ENCODE measurements at regions not wholly inside any gene's neighbourhood (a gene's known extent, or its start where the extent isn't known, plus 50 kb on each side); places are given as distances from the start of the nearest gene placed in this dataset.
"Not testable (repeated sequence)": the region's sequence is repeated elsewhere in the genome, so short reads cannot be mapped to it uniquely, and the experiment has no call there.

DNA sequence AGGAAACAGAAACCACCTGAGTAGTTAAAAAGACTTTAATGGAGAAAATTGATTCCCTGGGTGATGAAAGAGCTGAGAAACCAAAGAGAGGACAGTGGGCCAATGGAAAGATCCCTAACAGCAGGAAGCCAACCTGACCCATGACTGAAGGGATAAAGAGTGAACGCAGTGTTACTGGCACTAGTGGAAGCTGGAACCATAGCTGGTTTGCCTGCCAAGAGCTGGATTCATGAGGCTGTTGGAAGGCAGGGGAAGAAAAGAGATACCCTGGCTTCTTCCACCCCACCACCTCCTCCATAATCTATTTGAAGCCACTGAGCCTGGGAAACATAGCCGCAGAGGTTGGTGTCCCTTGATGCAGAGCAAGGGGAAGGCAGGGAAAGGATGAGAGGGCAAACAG lies 125.5 kb upstream of the PRKD1 start:
- Histone ChIP-seq H3K27me3 (ENCODE audit: control insufficient read depth in 3 of 3, insufficient read depth in 3 of 3, low read length in 3 of 3) (no peaks in the 10 kb centered on the region), H3K4me1 (ENCODE audit: control insufficient read depth in 3 of 3, insufficient read depth in 2 of 3, low read depth in 1 of 3, low read length in 2 of 3) (no peaks in the 10 kb centered on the region), H3K36me3 (ENCODE audit: control insufficient read depth in 3 of 3, insufficient read depth in 2 of 3, low read depth in 1 of 3, low read length in 3 of 3) (no peaks in the 10 kb centered on the region), H3K4me3 (ENCODE audit: low read depth in 1 of 3, low read length in 3 of 3) (no peak overlapping the region), H3K9me3 (ENCODE audit: control insufficient read depth in 2 of 2, insufficient read depth in 1 of 2, low read depth in 1 of 2, low read length in 1 of 2) (no peaks in the 10 kb centered on the region), H3K27ac (ENCODE audit: low read depth in 1 of 3, low read length in 2 of 3) (no peak overlapping the region)
- 87 to 89% (median 88%) methylated on average over 2 of the region's 2 CpGs for WGBS, 3 donors
- FAIRE-seq: no peak
- DNase-seq: no peak

GRCh38 chr14:30054201-30054600 lies 126.6 kb upstream of the PRKD1 start:
- no peak for FAIRE-seq
- Histone ChIP-seq H3K36me3 (ENCODE audit: control insufficient read depth in 3 of 3, insufficient read depth in 2 of 3, low read depth in 1 of 3, low read length in 3 of 3) (no peaks in the 10 kb centered on the region), H3K4me1 (ENCODE audit: control insufficient read depth in 3 of 3, insufficient read depth in 2 of 3, low read depth in 1 of 3, low read length in 2 of 3) (no peaks in the 10 kb centered on the region), H3K27ac (ENCODE audit: low read depth in 1 of 3, low read length in 2 of 3) (no peak overlapping the region), H3K9me3 (ENCODE audit: control insufficient read depth in 2 of 2, insufficient read depth in 1 of 2, low read depth in 1 of 2, low read length in 1 of 2) (no peaks in the 10 kb centered on the region), H3K27me3 (ENCODE audit: control insufficient read depth in 3 of 3, insufficient read depth in 3 of 3, low read length in 3 of 3) (no peaks in the 10 kb centered on the region), H3K4me3 (ENCODE audit: low read depth in 1 of 3, low read length in 3 of 3) (no peak overlapping the region)
- no peak for DNase-seq

GRCh38 chr14:30058401-30058800 lies 130.8 kb upstream of the PRKD1 start:
- Histone ChIP-seq H3K9me3 (ENCODE audit: control insufficient read depth in 2 of 2, insufficient read depth in 1 of 2, low read depth in 1 of 2, low read length in 1 of 2) (no peaks in the 10 kb centered on the region), H3K36me3 (ENCODE audit: control insufficient read depth in 3 of 3, insufficient read depth in 2 of 3, low read depth in 1 of 3, low read length in 3 of 3) (no peaks in the 10 kb centered on the region), H3K4me3 (ENCODE audit: low read depth in 1 of 3, low read length in 3 of 3) (no peak overlapping the region), H3K4me1 (ENCODE audit: control insufficient read depth in 3 of 3, insufficient read depth in 2 of 3, low read depth in 1 of 3, low read length in 2 of 3) (no peaks in the 10 kb centered on the region), H3K27me3 (ENCODE audit: control insufficient read depth in 3 of 3, insufficient read depth in 3 of 3, low read length in 3 of 3) (no peaks in the 10 kb centered on the region), H3K27ac (ENCODE audit: low read depth in 1 of 3, low read length in 2 of 3) (no peak overlapping the region)
- DNase-seq: no peak
- no peak for FAIRE-seq
- 81 to 89% (median 82%) methylated on average over 1 of the region's 1 CpG for WGBS, 3 donors

DNA sequence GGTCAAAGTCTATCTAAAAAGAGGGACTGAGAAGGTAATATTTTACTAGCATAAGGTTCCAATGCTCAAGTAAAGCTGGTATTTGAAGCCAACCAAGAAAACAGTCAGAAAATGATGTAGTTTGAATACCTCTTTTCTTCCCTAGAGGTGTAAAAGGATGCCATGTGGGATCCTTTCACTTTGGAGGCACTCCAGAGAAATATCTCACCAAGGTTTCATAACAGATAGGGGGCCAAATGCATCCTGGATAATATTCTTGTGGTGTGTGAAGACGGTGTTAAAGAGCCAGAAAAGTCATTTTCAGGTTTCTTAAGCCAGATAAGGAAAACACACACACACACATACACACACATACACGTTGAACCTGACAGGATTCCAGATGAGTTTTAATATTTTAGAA lies 136.1 kb upstream of the PRKD1 start:
- Histone ChIP-seq H3K4me1 (ENCODE audit: control insufficient read depth in 3 of 3, insufficient read depth in 2 of 3, low read depth in 1 of 3, low read length in 2 of 3) (no peaks in the 10 kb centered on the region), H3K36me3 (ENCODE audit: control insufficient read depth in 3 of 3, insufficient read depth in 2 of 3, low read depth in 1 of 3, low read length in 3 of 3) (no peaks in the 10 kb centered on the region), H3K27me3 (ENCODE audit: control insufficient read depth in 3 of 3, insufficient read depth in 3 of 3, low read length in 3 of 3) (no peaks in the 10 kb centered on the region), H3K27ac (ENCODE audit: low read depth in 1 of 3, low read length in 2 of 3) (no peak overlapping the region), H3K9me3 (ENCODE audit: control insufficient read depth in 2 of 2, insufficient read depth in 1 of 2, low read depth in 1 of 2, low read length in 1 of 2) (no peaks in the 10 kb centered on the region), H3K4me3 (ENCODE audit: low read depth in 1 of 3, low read length in 3 of 3) (no peak overlapping the region)
- 33 to 60% (median 43%) methylated on average over 2 of the region's 2 CpGs for WGBS, 3 donors
- FAIRE-seq (no peak), DNase-seq (no peak)

DNA sequence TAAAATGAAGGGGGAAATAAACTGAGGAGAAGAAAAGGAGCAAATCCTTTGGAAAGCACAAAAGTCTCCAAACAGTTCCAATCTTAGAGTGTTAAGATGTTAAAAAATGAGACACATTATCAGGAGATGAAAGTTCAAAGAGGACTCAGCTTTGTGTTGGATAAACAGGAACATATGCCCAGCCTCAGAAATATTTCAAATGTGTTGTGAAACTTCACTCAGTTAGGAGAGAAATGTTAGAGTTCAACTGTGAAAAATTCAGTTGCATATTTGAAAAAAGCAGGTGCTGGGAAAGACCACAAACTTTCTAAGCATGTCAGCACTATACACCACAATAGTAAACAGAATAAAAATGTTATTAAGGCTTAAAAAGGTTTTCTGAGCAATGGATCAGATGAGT lies 136.8 kb upstream of the PRKD1 start:
- no peaks in the 10 kb centered on the region for H3K36me3 ChIP-seq (ENCODE audit: control insufficient read depth in 3 of 3, insufficient read depth in 2 of 3, low read depth in 1 of 3, low read length in 3 of 3)
- FAIRE-seq: no peak
- no peak overlapping the region for H3K27ac ChIP-seq (ENCODE audit: low read depth in 1 of 3, low read length in 2 of 3)
- H3K27me3 ChIP-seq (ENCODE audit: control insufficient read depth in 3 of 3, insufficient read depth in 3 of 3, low read length in 3 of 3): no peaks in the 10 kb centered on the region
- DNase-seq: no peak
- no peaks in the 10 kb centered on the region for H3K4me1 ChIP-seq (ENCODE audit: control insufficient read depth in 3 of 3, insufficient read depth in 2 of 3, low read depth in 1 of 3, low read length in 2 of 3)
- no peak overlapping the region for H3K4me3 ChIP-seq (ENCODE audit: low read depth in 1 of 3, low read length in 3 of 3)
- no peaks in the 10 kb centered on the region for H3K9me3 ChIP-seq (ENCODE audit: control insufficient read depth in 2 of 2, insufficient read depth in 1 of 2, low read depth in 1 of 2, low read length in 1 of 2)

DNA sequence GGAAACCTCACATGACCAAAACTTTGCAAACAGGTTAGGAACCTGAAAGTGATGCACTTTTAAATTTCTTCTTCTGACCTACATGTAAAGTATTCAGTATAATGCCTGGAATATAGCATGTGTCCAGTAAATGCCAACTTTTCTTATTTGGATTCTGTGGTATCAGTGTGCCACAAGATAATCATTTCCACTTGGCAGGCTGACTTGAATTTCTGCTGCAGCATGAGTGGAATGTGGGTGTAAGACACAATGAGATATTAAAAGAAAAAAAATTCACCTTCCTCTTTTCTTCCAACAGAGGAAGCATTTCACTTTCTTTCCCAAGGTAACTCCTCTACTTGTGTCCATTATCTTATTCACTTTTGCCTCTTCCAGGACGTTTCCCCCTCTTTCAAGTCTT lies 141.9 kb upstream of the PRKD1 start:
- Histone ChIP-seq H3K27me3 (ENCODE audit: control insufficient read depth in 3 of 3, insufficient read depth in 3 of 3, low read length in 3 of 3) (no peaks in the 10 kb centered on the region), H3K4me1 (ENCODE audit: control insufficient read depth in 3 of 3, insufficient read depth in 2 of 3, low read depth in 1 of 3, low read length in 2 of 3) (no peaks in the 10 kb centered on the region), H3K9me3 (ENCODE audit: control insufficient read depth in 2 of 2, insufficient read depth in 1 of 2, low read depth in 1 of 2, low read length in 1 of 2) (peaks cover 0 to 7% of the 10 kb centered on the region in 2 donors), H3K36me3 (ENCODE audit: control insufficient read depth in 3 of 3, insufficient read depth in 2 of 3, low read depth in 1 of 3, low read length in 3 of 3) (no peaks in the 10 kb centered on the region), H3K4me3 (ENCODE audit: low read depth in 1 of 3, low read length in 3 of 3) (no peak overlapping the region), H3K27ac (ENCODE audit: low read depth in 1 of 3, low read length in 2 of 3) (no peak overlapping the region)
- 26 to 61% (median 32%) methylated on average over 1 of the region's 1 CpG for WGBS, 3 donors
- FAIRE-seq (no peak), DNase-seq (no peak)

- WGBS, 3 donors: 27 to 53% (median 44%) methylated on average over 2 of the region's 2 CpGs
- not testable (repeated sequence) for H3K9me3 ChIP-seq (ENCODE audit: control insufficient read depth in 2 of 2, insufficient read depth in 1 of 2, low read depth in 1 of 2, low read length in 1 of 2); H3K27ac ChIP-seq (ENCODE audit: low read depth in 1 of 3, low read length in 2 of 3); H3K27me3 ChIP-seq (ENCODE audit: control insufficient read depth in 3 of 3, insufficient read depth in 3 of 3, low read length in 3 of 3); H3K4me3 ChIP-seq (ENCODE audit: low read depth in 1 of 3, low read length in 3 of 3); H3K4me1 ChIP-seq (ENCODE audit: control insufficient read depth in 3 of 3, insufficient read depth in 2 of 3, low read depth in 1 of 3, low read length in 2 of 3); DNase-seq; FAIRE-seq; H3K36me3 ChIP-seq (ENCODE audit: control insufficient read depth in 3 of 3, insufficient read depth in 2 of 3, low read depth in 1 of 3, low read length in 3 of 3)
Measured at GRCh38 chr14:30072454-30072853, 144.8 kb upstream of the PRKD1 start.

- Histone ChIP-seq H3K4me1 (ENCODE audit: control insufficient read depth in 3 of 3, insufficient read depth in 2 of 3, low read depth in 1 of 3, low read length in 2 of 3) (no peaks in the 10 kb centered on the region), H3K27ac (ENCODE audit: low read depth in 1 of 3, low read length in 2 of 3) (no peak overlapping the region), H3K36me3 (ENCODE audit: control insufficient read depth in 3 of 3, insufficient read depth in 2 of 3, low read depth in 1 of 3, low read length in 3 of 3) (no peaks in the 10 kb centered on the region), H3K4me3 (ENCODE audit: low read depth in 1 of 3, low read length in 3 of 3) (no peak overlapping the region), H3K9me3 (ENCODE audit: control insufficient read depth in 2 of 2, insufficient read depth in 1 of 2, low read depth in 1 of 2, low read length in 1 of 2) (peaks cover 0 to 1% of the 10 kb centered on the region in 2 donors), H3K27me3 (ENCODE audit: control insufficient read depth in 3 of 3, insufficient read depth in 3 of 3, low read length in 3 of 3) (no peaks in the 10 kb centered on the region)
- FAIRE-seq (no peak), DNase-seq (no peak)
- 62 to 76% (median 71%) methylated on average over 2 of the region's 2 CpGs for WGBS, 3 donors
Measured at GRCh38 chr14:30077946-30078345, 150.3 kb upstream of the PRKD1 start.

DNA sequence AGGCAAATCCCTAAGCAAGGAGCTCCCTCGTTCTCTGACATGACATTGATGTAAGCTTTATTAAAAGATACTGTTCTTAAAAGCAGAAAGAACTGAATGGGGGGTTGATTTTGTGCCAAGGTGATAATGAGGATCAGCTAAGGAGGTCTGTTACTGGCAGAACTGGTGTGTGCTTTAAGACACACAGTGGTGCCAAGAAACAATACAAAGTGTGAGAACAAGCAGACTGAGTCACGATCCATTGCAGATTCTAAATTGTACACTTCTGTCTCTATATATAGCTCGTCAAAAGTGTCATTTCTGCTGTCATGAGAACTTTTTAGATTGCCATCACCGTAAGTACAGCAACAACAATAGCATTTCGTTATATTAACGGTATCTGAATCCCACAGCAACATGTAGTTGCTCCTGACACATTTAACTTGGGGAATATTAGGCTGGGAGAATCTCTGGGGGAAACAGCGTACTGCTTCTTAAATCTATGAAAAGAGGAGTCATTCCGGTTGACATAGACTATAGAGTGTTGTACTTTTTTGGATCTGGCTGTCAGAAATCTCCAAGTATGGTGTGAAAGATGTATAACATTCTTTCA lies 151.3 kb upstream of the PRKD1 start:
- Histone ChIP-seq H3K36me3 (ENCODE audit: control insufficient read depth in 3 of 3, insufficient read depth in 2 of 3, low read depth in 1 of 3, low read length in 3 of 3) (no peaks in the 10 kb centered on the region), H3K27me3 (ENCODE audit: control insufficient read depth in 3 of 3, insufficient read depth in 3 of 3, low read length in 3 of 3) (no peaks in the 10 kb centered on the region), H3K27ac (ENCODE audit: low read depth in 1 of 3, low read length in 2 of 3) (no peak overlapping the region), H3K9me3 (ENCODE audit: control insufficient read depth in 2 of 2, insufficient read depth in 1 of 2, low read depth in 1 of 2, low read length in 1 of 2) (no peaks in the 10 kb centered on the region), H3K4me1 (ENCODE audit: control insufficient read depth in 3 of 3, insufficient read depth in 2 of 3, low read depth in 1 of 3, low read length in 2 of 3) (no peaks in the 10 kb centered on the region), H3K4me3 (ENCODE audit: low read depth in 1 of 3, low read length in 3 of 3) (no peak overlapping the region)
- FAIRE-seq (no peak), DNase-seq (no peak)
- WGBS, 3 donors: 72 to 79% (median 78%) methylated on average over 8 of the region's 8 CpGs
